AG10803 (cell line): ENCODE measurements at regions not wholly inside any gene's neighbourhood (a gene's known extent, or its start where the extent isn't known, plus 50 kb on each side); places are given as distances from the start of the nearest gene placed in this dataset.
A peak's percentile ranks its signal among the peaks of the same experiment; 100 is the strongest.

Experiments used
- DNase-seq: peaks from one replicate; pipeline ENCODE4 v3.0.0; 2010; ENCODE audit warnings: low read depth
- H3K4me3 ChIP-seq: 2 replicates; pipeline ENCODE4 v1.5.1; 2011; ENCODE audit warnings: mild to moderate bottlenecking, low read length, control low read depth
- TF ChIP-seq, protein P1 (sequence below): conservative IDR thresholded peaks from 2 replicates; pipeline ENCODE4 v1.5.1; 2011; ENCODE audit warnings: mild to moderate bottlenecking, low read length, control low read depth, inconsistent platforms

DNA sequence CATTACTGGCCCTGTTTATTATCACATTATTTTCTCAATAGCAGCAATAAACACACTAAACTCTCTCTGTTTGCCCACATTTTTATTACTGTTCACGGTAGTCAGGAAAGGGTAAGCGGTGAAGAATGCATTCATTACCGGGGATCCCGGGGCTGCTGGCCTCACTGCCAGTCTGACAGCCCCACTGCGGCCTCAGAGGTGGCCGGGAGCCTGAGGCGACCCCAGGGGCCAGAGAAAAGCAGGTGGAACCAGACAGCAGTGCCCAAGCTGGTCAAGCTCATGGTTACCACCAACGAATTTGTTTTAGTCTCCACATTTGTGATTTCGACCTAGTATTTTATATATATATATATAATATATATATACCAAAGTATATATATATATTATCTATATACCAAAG, 127.7 kb downstream of the LRATD1 start:
- DNase-seq = no peak
- TF ChIP-seq, protein P1, sequence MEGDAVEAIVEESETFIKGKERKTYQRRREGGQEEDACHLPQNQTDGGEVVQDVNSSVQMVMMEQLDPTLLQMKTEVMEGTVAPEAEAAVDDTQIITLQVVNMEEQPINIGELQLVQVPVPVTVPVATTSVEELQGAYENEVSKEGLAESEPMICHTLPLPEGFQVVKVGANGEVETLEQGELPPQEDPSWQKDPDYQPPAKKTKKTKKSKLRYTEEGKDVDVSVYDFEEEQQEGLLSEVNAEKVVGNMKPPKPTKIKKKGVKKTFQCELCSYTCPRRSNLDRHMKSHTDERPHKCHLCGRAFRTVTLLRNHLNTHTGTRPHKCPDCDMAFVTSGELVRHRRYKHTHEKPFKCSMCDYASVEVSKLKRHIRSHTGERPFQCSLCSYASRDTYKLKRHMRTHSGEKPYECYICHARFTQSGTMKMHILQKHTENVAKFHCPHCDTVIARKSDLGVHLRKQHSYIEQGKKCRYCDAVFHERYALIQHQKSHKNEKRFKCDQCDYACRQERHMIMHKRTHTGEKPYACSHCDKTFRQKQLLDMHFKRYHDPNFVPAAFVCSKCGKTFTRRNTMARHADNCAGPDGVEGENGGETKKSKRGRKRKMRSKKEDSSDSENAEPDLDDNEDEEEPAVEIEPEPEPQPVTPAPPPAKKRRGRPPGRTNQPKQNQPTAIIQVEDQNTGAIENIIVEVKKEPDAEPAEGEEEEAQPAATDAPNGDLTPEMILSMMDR = no peak
- no peak overlapping the region for H3K4me3 ChIP-seq

DNA sequence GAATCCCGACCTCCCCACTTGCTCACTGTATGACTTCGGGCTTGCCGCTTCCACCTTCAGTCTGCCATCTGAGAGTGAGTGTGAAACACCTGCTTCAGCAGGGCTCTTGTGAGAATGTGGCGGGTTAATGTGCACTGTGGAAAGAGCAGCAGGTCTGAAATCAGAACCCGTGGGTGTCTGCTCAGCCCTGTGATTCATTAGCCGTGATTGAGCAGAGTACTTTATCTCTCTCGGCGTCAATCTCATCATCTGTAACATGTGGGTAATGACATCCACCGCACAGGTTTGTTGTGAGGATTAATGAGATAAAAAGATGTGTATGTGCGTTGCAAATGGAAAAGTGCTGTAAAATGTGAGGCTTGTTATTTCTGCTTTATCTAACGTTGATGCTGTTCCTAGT, 128.6 kb downstream of the LRATD1 start:
- TF ChIP-seq, protein P1 = no peak
- DNase-seq = no peak

DNA sequence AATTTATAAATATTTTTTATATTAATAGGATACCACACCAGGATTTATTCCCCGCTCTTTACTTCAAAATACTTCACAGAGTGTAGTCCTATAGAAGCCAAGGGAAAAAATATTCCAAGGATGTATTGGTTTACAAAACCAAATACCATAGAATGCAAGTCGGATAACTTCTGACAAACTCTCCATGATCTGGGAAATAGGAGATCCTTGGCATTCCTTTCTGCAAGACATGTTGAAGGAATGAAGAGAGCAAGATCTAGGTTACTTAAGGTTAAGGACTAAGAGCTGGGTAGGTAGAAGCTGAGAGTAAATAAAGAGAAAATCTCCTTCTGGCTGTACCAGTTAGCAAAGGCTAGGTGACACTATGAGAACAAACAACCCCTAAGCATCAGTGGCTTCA, 141.2 kb downstream of the LRATD1 start:
- DNase-seq = peak; percentile 73
- TF ChIP-seq, protein P1 = no peak

More for the DNA sequence above, 128.6 kb downstream of the LRATD1 start:
- H3K4me3 ChIP-seq = no peak overlapping the region

DNA sequence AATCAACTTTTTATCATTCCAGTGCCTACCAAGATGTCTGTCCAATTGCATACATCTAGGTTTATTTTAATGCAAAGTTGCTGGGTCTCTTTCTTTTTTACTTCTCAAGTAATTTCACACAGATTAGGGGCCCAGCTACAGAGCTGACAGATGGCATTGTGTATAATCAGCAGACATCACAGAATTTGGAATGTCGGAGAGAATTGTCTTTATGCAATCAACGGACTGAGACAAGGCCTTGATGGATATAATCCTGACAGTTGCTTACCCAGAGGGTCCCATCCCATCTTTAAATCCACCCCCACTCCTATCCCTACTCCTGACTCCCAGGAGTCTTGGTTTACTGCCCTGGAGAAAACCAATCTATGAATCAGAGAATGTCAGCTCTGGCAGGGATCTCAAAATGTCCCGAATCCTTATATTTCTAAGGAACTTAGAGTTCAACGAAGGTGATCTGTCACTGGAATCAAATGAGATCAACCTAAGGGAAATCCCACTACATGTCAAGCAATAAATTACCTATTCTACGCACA, 142.0 kb downstream of the LRATD1 start:
- TF ChIP-seq, protein P1 = no peak
- H3K4me3 ChIP-seq = no peak overlapping the region
- no peak for DNase-seq

More for the DNA sequence above, 141.2 kb downstream of the LRATD1 start:
- no peak overlapping the region for H3K4me3 ChIP-seq

DNA sequence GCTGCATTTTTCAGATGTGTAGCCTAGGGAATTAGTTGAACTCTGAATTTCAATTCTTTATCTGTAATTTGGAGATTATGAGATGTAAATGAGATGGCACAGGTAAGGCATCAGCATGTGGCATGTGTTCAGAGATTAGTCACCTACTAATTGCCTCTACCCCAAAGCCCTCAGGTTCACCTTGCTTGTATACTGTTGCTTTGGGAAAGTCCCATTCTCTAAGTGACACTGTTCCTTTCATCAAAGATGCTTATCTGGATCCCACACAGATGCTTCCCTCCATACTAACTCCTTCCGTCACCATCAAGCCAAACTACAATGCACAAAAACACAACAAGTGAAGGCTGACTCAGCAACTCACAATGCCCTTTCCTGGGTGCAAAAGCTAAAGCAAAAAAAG, 143.7 kb downstream of the LRATD1 start:
- no peak for DNase-seq
- TF ChIP-seq, protein P1 = no peak
- no peak overlapping the region for H3K4me3 ChIP-seq

DNA sequence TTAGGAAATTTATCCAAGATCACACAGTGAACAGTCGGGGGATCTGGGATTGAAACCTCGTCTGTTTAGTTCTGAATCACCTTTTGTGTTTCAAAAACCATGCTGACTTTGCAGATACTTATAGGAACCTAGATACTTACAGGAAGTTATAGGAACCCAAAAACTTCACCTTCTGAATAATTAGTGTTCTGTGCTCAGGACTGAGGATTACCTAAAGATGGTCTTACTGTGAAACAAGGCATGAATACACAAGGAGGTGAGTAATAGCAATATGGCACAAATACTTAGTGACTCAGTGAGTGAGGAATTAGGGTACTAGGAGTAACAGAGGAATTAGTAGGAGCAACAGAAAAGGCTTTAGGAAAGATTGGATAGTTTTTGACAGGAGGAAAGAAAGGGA, 145.5 kb downstream of the LRATD1 start:
- DNase-seq = peak; percentile 74
- no peak overlapping the region for H3K4me3 ChIP-seq
- TF ChIP-seq, protein P1 = no peak

DNA sequence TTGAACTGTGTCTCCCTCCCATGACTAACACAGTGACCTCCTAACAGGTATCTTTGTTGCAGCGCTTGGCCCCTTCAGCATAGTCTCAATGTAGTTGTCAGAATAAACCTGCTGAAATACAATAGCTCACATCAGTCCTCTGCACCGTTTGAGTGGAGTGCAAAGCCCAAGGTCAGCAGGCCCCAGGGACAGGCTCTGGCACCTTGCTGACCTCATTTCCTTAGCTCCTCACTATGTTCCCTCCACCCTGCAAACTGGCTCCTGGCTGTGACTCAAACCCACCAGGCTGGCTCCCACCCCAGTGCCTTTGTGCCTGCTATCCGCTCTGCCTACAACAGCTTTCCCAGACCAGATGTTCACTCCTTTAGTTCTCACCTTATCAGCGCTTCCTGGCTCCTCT, 146.7 kb downstream of the LRATD1 start:
- TF ChIP-seq, protein P1 = no peak
- peak; percentile 8 for DNase-seq
- H3K4me3 ChIP-seq = no peak overlapping the region
